CD4-positive, alpha-beta T cell treated with Interleukin-17A for 1 hour (primary cell): ENCODE measurements at regions not wholly inside any gene's neighbourhood (a gene's known extent, or its start where the extent isn't known, plus 50 kb on each side); places are given as distances from the start of the nearest gene placed in this dataset.
A peak's percentile ranks its signal among the peaks of the same experiment; 100 is the strongest.
"Not testable (repeated sequence)": the region's sequence is repeated elsewhere in the genome, so short reads cannot be mapped to it uniquely, and the experiment has no call there.

Source experiments
- DNase-seq: peaks from one replicate; pipeline ENCODE4 v3.0.0-alpha.2; 2020

DNA sequence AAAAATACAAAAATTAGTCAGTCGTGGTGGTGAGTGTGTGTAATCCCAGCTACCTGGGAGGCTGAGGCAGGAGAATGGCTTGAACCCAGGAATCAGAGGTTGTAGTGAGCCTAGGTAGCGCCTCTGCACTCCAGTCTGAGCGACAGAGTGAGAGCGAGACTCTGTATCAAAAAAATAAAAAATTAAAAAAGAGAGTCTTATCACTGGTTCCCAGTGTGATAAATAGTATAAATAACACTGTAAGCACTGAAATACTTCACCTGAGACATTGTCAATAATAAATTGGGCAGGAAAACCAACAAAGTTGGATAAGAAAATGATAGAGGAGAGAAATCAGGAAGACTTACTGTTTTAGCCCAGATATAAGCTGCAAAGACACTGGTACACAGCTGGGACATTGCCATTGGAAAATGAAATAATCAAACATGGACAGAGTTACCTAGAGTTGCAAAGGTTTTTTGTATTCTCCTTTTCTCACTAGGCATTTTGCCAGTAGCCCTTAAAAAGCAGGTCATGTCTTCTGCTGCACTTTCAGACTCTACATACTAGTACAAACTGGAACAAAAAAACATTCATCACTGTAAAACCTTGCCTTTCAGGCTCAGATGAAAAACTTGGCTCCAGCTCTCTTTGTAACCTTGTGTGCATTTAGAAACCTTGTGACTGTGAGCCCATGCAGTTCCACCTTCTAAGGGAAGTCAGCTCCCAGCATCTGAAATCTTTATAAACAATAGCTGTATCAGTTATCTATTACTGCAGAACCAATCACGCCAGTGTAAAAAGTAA is 55.0 kb upstream of the PPP1R2C start:
- no peak for DNase-seq

GRCh38 chrX:42833550-42833940 is 55.6 kb upstream of the PPP1R2C start:
- DNase-seq = not testable (repeated sequence)

DNA sequence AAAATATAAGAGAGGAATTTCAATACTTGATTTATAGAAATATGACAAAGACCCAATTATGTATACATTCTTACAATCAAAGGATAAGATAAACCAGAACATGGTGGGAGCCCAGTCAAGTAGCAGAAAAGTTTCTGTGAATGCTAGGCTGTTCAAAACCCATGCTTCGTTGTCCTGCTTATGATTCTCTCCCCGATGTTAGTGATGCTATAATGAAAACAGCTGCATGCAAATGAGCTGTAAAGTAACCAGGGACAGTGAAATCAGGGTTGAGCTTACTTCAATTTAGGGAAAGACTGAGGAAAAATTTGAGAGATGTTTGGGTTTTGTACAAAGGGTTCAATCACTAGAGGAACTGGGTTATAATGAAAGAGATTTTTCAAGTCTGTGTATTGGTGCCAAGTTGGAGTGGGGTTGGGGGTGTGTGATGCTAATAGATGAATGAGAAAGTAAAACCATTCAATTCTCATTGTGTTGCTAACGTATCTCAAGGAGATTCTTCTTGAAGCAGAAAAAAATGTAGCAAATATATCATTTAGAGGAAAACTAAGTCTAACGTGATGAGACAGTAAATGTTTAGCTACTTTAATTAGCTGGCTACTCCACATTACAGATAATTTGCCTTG is 59.3 kb upstream of the PPP1R2C start:
- DNase-seq = no peak

DNA sequence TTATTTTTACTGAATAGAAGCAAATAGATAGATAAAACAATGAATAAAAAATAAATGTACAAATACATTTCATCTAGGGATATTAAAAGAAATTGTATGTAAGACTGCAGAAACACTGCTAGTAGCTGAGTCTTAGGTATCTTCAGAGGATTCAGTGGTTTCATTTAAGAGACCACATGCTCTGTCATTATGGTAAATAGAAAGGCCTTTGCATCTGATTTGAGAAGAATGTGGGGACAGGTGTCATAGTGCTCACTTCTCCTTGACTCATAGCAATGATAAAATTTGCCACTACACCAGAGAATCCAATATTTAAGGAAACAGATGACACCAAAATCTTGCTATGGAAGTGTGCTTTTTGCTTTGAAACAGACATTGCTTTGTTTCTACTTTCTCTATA is 59.8 kb upstream of the PPP1R2C start:
- no peak for DNase-seq

GRCh38 chrX:42839632-42840031 is 61.7 kb upstream of the PPP1R2C start:
- DNase-seq = no peak

- DNase-seq = no peak
Measured at GRCh38 chrX:42846741-42847140, 68.8 kb upstream of the PPP1R2C start.

GRCh38 chrX:42855259-42855658 is 77.3 kb upstream of the PPP1R2C start:
- DNase-seq = no peak

GRCh38 chrX:42857766-42858165 is 79.8 kb upstream of the PPP1R2C start:
- DNase-seq = no peak

- DNase-seq = no peak
Measured at GRCh38 chrX:42869011-42869410, 91.0 kb upstream of the PPP1R2C start.

GRCh38 chrX:42869659-42870476 is 91.9 kb upstream of the PPP1R2C start:
- peak; percentile 1 for DNase-seq

GRCh38 chrX:42886519-42886918 is 108.6 kb upstream of the PPP1R2C start:
- DNase-seq = no peak

DNA sequence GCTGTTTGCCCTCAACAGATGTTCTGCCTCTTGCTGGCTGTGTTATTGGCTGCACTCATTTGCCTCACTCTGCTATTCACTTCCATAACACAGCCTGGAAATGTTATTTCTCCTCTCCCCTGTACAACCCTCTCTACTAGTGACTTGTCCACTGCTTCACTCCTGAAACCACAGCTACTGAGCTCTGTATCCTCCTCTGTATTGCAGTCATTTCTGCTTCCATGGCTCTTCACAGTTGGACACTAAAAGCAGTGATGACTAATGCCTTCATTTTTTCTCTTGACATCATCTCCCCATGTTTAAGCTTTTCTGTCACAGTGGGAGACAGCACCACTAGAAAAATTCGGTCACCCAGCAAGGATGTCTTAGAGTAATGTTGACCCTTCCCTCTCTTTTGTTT is 123.0 kb upstream of the PPP1R2C start:
- DNase-seq = no peak

DNA sequence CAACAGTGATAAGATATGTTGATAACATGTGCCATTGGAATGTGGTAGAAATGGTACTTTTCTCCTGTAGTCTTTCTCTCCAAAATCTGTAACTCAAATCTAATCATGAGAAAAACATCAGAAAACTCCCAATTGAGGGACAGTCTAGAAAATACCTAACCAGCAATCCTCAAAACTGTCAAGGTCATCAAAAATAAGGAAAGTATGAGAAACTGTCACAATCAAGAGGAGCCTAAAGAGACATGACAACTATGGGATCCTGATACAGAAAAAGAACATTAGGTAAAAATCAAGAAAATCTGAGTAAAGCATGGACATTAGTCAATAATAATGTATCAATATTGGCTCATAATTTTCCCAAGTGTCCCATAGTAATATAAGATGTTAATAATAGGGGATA is 124.5 kb upstream of the PPP1R2C start:
- no peak for DNase-seq

DNA sequence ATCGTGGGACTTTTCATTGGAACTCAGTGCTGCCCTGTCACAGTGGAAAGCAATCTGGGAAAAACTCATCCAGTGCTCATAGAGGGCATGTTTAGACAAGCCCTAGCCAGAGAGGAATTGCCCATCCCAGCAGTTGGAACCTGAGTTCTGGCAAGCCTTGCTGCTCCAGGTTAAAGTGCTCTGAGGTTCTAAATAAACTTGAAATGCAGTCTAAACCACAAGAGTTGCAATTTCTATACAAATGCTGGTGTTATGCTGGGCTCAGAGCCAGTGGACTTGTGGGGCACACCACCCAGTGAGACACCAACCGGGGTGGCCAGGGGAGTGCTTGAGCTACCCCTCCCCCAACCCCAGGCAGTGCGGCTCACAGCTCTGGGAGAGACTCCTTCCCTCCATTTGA is 142.8 kb upstream of the PPP1R2C start:
- DNase-seq = no peak

GRCh38 chrX:42930071-42930470 is 152.1 kb upstream of the PPP1R2C start:
- no peak for DNase-seq

DNA sequence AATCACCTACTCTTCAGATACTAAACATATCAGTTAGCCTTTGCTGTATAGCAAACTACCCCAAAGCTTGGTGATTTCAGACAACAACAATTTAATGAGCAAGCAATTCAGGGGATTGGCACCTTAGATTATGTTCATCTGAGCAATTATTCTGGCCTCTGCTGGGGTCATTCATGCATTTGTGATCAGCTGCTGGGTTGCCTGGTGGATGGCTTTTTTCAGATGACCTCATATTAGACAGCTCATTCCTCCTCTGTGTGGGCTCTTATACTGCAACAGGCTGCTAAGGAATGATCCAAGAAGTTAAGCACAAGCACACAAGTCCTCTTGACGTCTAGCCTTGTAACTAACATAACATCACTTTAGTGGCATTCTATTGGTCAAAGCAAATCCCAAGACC is 153.0 kb upstream of the PPP1R2C start:
- no peak for DNase-seq

DNA sequence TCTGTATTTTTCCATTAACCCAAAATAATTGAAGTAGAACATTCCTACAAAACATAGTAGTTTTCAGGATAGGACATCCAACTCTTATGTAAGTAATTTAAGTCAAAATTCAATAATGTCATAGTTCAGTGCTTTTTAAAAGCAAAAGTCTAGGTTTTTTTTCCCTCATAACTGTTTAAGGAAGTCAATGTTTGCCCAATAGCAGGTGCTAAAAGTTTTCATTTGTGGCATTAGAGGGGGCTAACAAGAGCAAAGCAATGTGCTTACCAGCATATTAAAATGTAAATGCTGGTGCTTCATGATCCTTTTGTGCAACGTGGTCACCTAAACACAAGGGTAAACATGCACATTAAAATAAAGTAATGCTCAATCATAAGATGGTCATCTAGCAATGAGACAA is 155.2 kb upstream of the PPP1R2C start:
- DNase-seq = no peak

- peak; percentile 58 for DNase-seq
Measured at GRCh38 chrX:42934020-42934726, 156.2 kb upstream of the PPP1R2C start.

- DNase-seq = no peak
Measured at GRCh38 chrX:42941671-42942070, 163.7 kb upstream of the PPP1R2C start.

GRCh38 chrX:42943051-42943974 is 165.3 kb upstream of the PPP1R2C start:
- DNase-seq = peak; percentile 75

GRCh38 chrX:42944381-42944998 is 166.5 kb upstream of the PPP1R2C start:
- peak; percentile 55 for DNase-seq
